Type B pancreatic cell (in vitro differentiated cells): ENCODE measurements at regions not wholly inside any gene's neighbourhood (a gene's known extent, or its start where the extent isn't known, plus 50 kb on each side); places are given as distances from the start of the nearest gene placed in this dataset.

Experiments
- DNase-seq: peaks from one replicate; pipeline ENCODE4 v3.0.0; 2021; ENCODE audit warnings: mixed read lengths; ENCODE audit not compliant: unreplicated experiment; ENCODE audit errors: extremely low spot score
- H3K27ac Mint-ChIP-seq: 2 replicates; pipeline ENCODE4 v1.8.0; 2021; ENCODE audit warnings: mild to moderate bottlenecking, mixed read lengths
- H3K27me3 Mint-ChIP-seq: 2 replicates; pipeline ENCODE4 v1.8.0; 2021; ENCODE audit warnings: mixed read lengths
- H3K36me3 Mint-ChIP-seq: 2 replicates; pipeline ENCODE4 v1.8.0; 2021; ENCODE audit warnings: mixed read lengths
- H3K4me1 Mint-ChIP-seq: one replicate; pipeline ENCODE4 v1.8.0; 2021; ENCODE audit warnings: mixed read lengths; ENCODE audit not compliant: unreplicated experiment
- H3K4me3 Mint-ChIP-seq: 2 replicates; pipeline ENCODE4 v1.8.0; 2021; ENCODE audit warnings: mild to moderate bottlenecking, mixed read lengths
- H3K9me3 Mint-ChIP-seq: 2 replicates; pipeline ENCODE4 v1.8.0; 2021; ENCODE audit warnings: mixed read lengths
- TF ChIP-seq, protein P1 (sequence below): fragments of 200-600 bp; sonication (generic); conservative IDR thresholded peaks from 2 replicates; pipeline ENCODE4 v1.5.0; 2021; ENCODE audit warnings: antibody characterized with exemption, mild to moderate bottlenecking

DNA sequence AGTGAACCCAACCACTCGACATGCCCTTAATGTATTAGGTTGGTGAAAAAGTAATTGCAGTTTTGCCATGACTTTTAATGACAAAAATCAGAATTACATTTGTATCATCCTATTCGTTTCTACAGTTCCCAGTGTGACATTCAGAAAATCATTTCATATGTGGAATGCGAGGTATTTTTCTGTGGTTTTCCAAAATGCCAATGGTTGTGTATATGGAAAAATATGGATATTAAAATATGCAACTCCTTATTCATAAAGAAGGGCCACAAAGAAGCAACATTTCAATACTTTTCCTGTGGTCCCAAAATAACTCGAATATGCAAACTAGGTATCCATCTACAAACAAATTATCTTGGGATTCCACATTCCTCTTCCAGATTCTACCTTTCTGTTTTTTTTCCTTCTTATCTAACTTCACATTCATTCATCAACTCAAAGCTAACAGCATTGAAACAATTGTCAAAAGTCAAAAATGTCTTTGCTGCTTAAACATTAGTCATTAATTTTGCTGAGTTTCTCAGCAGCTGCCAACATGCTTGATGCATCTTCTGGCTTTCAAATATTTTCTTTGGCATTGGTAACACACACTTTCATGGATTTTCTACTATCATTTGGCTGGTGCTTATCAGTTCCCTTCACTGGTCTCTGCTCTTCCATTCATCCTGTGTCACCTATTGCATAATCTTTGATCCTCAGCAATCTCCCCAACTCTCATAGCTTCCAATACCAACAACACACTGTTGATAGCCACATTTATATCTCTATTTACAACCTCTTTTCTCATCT is 1445.4 kb downstream of the EFNB2 start:
- Mint-ChIP-seq H3K4me1 (peaks cover 8% of the 10 kb centered on the region), H3K4me3 (no peak overlapping the region), H3K9me3 (no peaks in the 10 kb centered on the region), H3K27ac (no peak overlapping the region), H3K36me3 (no peaks in the 10 kb centered on the region), H3K27me3 (no peaks in the 10 kb centered on the region)
- TF ChIP-seq, protein P1, sequence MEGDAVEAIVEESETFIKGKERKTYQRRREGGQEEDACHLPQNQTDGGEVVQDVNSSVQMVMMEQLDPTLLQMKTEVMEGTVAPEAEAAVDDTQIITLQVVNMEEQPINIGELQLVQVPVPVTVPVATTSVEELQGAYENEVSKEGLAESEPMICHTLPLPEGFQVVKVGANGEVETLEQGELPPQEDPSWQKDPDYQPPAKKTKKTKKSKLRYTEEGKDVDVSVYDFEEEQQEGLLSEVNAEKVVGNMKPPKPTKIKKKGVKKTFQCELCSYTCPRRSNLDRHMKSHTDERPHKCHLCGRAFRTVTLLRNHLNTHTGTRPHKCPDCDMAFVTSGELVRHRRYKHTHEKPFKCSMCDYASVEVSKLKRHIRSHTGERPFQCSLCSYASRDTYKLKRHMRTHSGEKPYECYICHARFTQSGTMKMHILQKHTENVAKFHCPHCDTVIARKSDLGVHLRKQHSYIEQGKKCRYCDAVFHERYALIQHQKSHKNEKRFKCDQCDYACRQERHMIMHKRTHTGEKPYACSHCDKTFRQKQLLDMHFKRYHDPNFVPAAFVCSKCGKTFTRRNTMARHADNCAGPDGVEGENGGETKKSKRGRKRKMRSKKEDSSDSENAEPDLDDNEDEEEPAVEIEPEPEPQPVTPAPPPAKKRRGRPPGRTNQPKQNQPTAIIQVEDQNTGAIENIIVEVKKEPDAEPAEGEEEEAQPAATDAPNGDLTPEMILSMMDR: no peak
- DNase-seq: no peak

DNA sequence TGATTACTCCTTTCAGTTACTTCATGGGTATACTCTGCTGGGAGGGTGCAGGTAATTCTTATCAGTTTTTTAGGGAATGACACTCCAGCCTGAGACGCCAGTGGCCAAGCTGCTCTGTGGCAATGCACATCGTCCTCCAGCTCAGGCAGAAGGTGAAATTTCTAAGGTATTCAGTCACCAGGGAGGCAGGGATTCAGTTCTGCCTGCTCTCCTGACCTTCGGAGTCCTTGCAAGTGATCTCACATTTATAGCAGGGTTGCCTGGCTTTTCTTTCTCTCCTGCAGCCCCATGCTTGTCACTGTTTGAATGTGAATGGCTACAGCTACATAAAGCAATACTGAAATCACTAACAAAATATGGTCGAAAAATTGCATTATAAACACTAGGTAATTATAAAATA is 1447.5 kb downstream of the EFNB2 start:
- Mint-ChIP-seq H3K4me1 (peaks cover 23% of the 10 kb centered on the region), H3K36me3 (no peaks in the 10 kb centered on the region), H3K27me3 (no peaks in the 10 kb centered on the region), H3K4me3 (no peak overlapping the region), H3K9me3 (no peaks in the 10 kb centered on the region), H3K27ac (no peak overlapping the region)
- DNase-seq: no peak
- TF ChIP-seq, protein P1: no peak

DNA sequence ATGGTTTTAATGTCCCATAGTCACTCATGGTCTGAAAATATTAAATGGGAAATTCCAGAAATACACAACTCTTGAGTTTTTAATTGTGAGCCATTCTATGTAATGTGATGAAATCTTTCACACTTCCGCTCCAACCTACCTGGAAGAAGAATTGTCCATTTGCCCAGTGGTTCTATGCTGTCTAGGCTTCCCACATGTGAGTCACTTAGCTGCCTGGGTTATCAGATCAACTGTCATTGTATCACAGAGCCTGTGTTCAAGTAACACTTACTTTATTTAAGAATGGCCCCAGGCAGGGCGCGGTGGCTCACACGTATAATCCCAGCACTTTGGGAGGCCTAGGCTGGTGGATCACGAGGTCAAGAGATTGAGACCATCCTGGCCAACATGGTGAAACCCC is 1450.5 kb downstream of the EFNB2 start:
- H3K36me3 Mint-ChIP-seq: no peaks in the 10 kb centered on the region
- H3K9me3 Mint-ChIP-seq: no peaks in the 10 kb centered on the region
- peaks cover 23% of the 10 kb centered on the region for H3K4me1 Mint-ChIP-seq
- no peak for DNase-seq
- TF ChIP-seq, protein P1: no peak
- no peak overlapping the region for H3K4me3 Mint-ChIP-seq
- no peak overlapping the region for H3K27ac Mint-ChIP-seq
- no peaks in the 10 kb centered on the region for H3K27me3 Mint-ChIP-seq

DNA sequence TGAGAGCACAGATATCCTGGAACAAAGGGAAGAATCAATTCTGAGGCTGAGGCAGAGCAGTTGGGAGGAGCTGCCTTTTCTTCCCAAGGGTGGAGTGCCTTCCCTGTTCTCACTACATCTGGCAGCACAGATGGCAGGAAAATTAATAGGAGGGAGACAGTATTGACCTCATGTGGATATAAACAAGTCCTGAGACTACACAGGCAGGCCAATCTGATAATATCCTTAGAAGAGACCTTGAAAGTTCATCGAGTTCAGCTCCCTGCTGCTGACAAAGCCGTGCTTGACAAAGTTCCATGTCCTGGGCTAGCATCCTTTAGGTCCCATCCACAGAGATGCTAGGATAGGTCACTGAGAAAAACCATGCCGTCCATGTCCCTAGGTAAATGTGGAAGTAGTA is 1451.5 kb downstream of the EFNB2 start:
- no peaks in the 10 kb centered on the region for H3K27me3 Mint-ChIP-seq
- H3K4me3 Mint-ChIP-seq: no peak overlapping the region
- no peak for DNase-seq
- TF ChIP-seq, protein P1: no peak
- H3K36me3 Mint-ChIP-seq: no peaks in the 10 kb centered on the region
- no peaks in the 10 kb centered on the region for H3K9me3 Mint-ChIP-seq
- peaks cover 23% of the 10 kb centered on the region for H3K4me1 Mint-ChIP-seq
- H3K27ac Mint-ChIP-seq: no peak overlapping the region

DNA sequence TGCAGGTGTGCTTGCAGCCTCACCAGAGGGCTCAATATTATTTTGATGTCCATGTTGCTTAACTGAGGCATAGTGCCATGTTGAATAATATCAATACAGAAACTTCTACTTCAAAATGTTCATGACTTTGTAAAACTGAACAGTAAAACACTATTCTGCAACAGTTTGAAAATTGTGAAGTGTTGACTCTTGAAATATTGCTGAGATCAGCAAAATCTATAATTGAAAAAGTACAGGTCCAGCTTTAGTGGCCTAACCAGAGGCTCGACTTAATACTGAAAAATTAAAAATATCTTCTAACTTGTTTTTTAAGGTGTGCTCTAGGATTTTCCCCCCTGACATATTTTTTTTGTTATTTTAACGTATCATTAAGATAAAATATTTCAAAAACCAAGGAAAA is 1460.7 kb downstream of the EFNB2 start:
- H3K9me3 Mint-ChIP-seq: no peaks in the 10 kb centered on the region
- TF ChIP-seq, protein P1: no peak
- H3K27me3 Mint-ChIP-seq: no peaks in the 10 kb centered on the region
- H3K36me3 Mint-ChIP-seq: no peaks in the 10 kb centered on the region
- no peak overlapping the region for H3K4me3 Mint-ChIP-seq
- DNase-seq: no peak
- no peak overlapping the region for H3K27ac Mint-ChIP-seq
- H3K4me1 Mint-ChIP-seq: no peaks in the 10 kb centered on the region
